ENCODE measurements at regions not wholly inside any gene's neighbourhood (a gene's known extent, or its start where the extent isn't known, plus 50 kb on each side); places are given as distances from the start of the nearest gene placed in this dataset.

- Histone ChIP-seq H3K27ac (ENCODE audit: low read length) (peak overlapping the region; percentile 79), H3K27me3 (ENCODE audit: insufficient read depth, low read depth, low read length) (no peaks in the 10 kb centered on the region), H3K9me2 (ENCODE audit: insufficient read depth, low read length) (no peaks in the 10 kb centered on the region), H3K4me3 (ENCODE audit: low read length) (peak overlapping the region; percentile 13), H4K20me1 (ENCODE audit: insufficient read depth) (no peaks in the 10 kb centered on the region), H3F3A (ENCODE audit: insufficient read depth, low read length, poor library complexity, severe bottlenecking) (no peaks in the 10 kb centered on the region), H2AFZ (ENCODE audit: low read depth, low read length) (no peak overlapping the region), H3K79me2 (replicated peaks; ENCODE audit: insufficient read depth, low read length) (no peaks in the 10 kb centered on the region), H3K9ac (ENCODE audit: low read length) (peak overlapping the region; percentile 31), H3K4me2 (ENCODE audit: low read length) (no peak overlapping the region), H3K9me3 (ENCODE audit: low read length) (peaks cover 7% of the 10 kb centered on the region), H3K36me3 (ENCODE audit: insufficient read depth, low read length) (no peaks in the 10 kb centered on the region)
- TF ChIP-seq POLR2AphosphoS5 (IDR thresholded peaks at IDR 0.05) (no peak), MXI1 (conservative IDR thresholded peaks at IDR 0.05; ENCODE audit: poor library complexity, severe bottlenecking) (no peak), CTCF (IDR thresholded peaks at IDR 0.05; ENCODE audit: poor library complexity, severe bottlenecking) (no peak), REST (IDR thresholded peaks at IDR 0.05; ENCODE audit: borderline replicate concordance) (no peak), EZH2 (IDR thresholded peaks at IDR 0.05; ENCODE audit: borderline replicate concordance, insufficient read depth, low read length, poor library complexity, severe bottlenecking) (no peak), TAF1 (IDR thresholded peaks at IDR 0.05; ENCODE audit: low read depth) (no peak), SMC3 (conservative IDR thresholded peaks at IDR 0.05; ENCODE audit: poor library complexity) (no peak)
These were observed 109.4 kb upstream of the MVB12B start for GRCh38 chr9:126217250-126217653.

- Histone ChIP-seq H3K9ac (ENCODE audit: low read length) (peak overlapping the region; percentile 31), H3K27ac (ENCODE audit: low read length) (peak overlapping the region; percentile 79), H3F3A (ENCODE audit: insufficient read depth, low read length, poor library complexity, severe bottlenecking) (no peaks in the 10 kb centered on the region), H3K4me2 (ENCODE audit: low read length) (no peak overlapping the region), H3K27me3 (ENCODE audit: insufficient read depth, low read depth, low read length) (no peaks in the 10 kb centered on the region), H3K79me2 (replicated peaks; ENCODE audit: insufficient read depth, low read length) (no peaks in the 10 kb centered on the region), H4K20me1 (ENCODE audit: insufficient read depth) (no peaks in the 10 kb centered on the region), H2AFZ (ENCODE audit: low read depth, low read length) (no peak overlapping the region), H3K9me3 (ENCODE audit: low read length) (peaks cover 7% of the 10 kb centered on the region), H3K9me2 (ENCODE audit: insufficient read depth, low read length) (no peaks in the 10 kb centered on the region), H3K36me3 (ENCODE audit: insufficient read depth, low read length) (no peaks in the 10 kb centered on the region), H3K4me3 (ENCODE audit: low read length) (peak overlapping the region; percentile 13)
- no peak for TF ChIP-seq POLR2AphosphoS5 (IDR thresholded peaks at IDR 0.05)
- TF ChIP-seq EZH2 (IDR thresholded peaks at IDR 0.05; ENCODE audit: borderline replicate concordance, insufficient read depth, low read length, poor library complexity, severe bottlenecking) = no peak
- no peak for TF ChIP-seq TAF1 (IDR thresholded peaks at IDR 0.05; ENCODE audit: low read depth)
- TF ChIP-seq RAD21 (conservative IDR thresholded peaks at IDR 0.05) = no peak
- TF ChIP-seq REST (IDR thresholded peaks at IDR 0.05; ENCODE audit: borderline replicate concordance) = no peak
- no peak for TF ChIP-seq MXI1 (conservative IDR thresholded peaks at IDR 0.05; ENCODE audit: poor library complexity, severe bottlenecking)
- no peak for TF ChIP-seq EP300 (conservative IDR thresholded peaks at IDR 0.05; ENCODE audit: poor library complexity, severe bottlenecking)
- no peak for TF ChIP-seq CTCF (IDR thresholded peaks at IDR 0.05; ENCODE audit: poor library complexity, severe bottlenecking)
- no peak for TF ChIP-seq SMC3 (conservative IDR thresholded peaks at IDR 0.05; ENCODE audit: poor library complexity)
These were observed 108.8 kb upstream of the MVB12B start for GRCh38 chr9:126217797-126218196.
